ENCODE measurements at regions not wholly inside any gene's neighbourhood (a gene's known extent, or its start where the extent isn't known, plus 50 kb on each side); places are given as distances from the start of the nearest gene placed in this dataset.

DNA sequence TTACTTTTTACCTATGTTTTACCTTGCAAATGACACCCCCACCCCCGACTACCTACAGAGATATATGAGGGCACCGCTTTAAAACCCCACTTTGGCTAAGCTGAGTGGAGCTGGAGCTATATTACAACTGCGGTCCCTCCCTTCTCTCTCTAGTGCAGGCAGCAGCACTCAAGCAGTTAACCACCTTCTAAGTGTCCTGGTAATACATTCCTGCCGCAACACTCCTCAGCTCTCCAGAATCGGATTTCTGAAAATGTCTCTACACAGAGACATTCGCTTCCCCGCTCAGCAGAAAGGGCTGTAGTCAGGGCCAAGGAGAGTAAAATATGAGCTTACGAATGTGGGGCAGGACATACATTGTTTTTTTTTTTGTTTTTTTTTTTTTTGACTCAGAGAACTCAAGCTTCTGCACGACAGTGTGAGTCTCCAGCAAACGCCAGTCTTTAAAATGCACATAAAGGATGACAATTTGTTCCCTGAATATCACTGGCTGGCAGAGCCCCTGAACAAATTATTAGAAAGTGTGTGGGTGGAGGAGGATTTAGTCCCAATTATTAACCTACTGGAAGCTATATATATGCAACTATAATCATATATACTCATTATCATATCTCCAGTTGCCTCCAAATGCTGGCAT is 287.0 kb upstream of the TET2 start:
- H3K27me3 ChIP-seq (ENCODE audit: control insufficient read depth in 2 of 2, insufficient read depth in 2 of 2, low read length in 2 of 2) = no peaks in the 10 kb centered on the region
- no peak overlapping the region for H3K4me2 ChIP-seq (ENCODE audit: insufficient read depth, low read length)
- dilution Hi-C loops (cut with MboI; ENCODE audit: extremely low pct_ligation_motif_present, low sequenced_read_pairs) = no loop called here
- POLR2A ChIA-PET = no interaction called here
- H3K9me3 ChIP-seq (replicated peaks; ENCODE audit: control insufficient read depth, insufficient read depth, low read length) = no peaks in the 10 kb centered on the region
- no peak overlapping the region for H3K9ac ChIP-seq (replicated peaks; ENCODE audit: extremely low read depth, insufficient read depth, low read length)
- H3K4me1 ChIP-seq (ENCODE audit: control insufficient read depth, extremely low read depth, insufficient read depth, low read length) = no peaks in the 10 kb centered on the region
- H2AFZ ChIP-seq (ENCODE audit: low read depth, low read length) = no peak overlapping the region
- no peaks in the 10 kb centered on the region for H3K36me3 ChIP-seq (ENCODE audit: control insufficient read depth in 2 of 2, extremely low read depth in 1 of 2, insufficient read depth in 2 of 2, low read length in 2 of 2)
- DNase-seq (ENCODE audit: low read depth, low spot score) (no peak), FAIRE-seq (no peak)
- intact Hi-C loops (cut with micrococcal nuclease) = loop anchor here (1.0 to 5.0 kb wide), 2 partner anchors 794 to 927 kb away; no protein-coding TSS in a partner anchor
- no peak overlapping the region for H3K27ac ChIP-seq (ENCODE audit: insufficient read depth, low read depth, low read length)
- TF ChIP-seq EZH2 (IDR thresholded peaks at IDR 0.05; ENCODE audit: borderline replicate concordance, low read depth, low read length, severe bottlenecking) (no peak), POLR2A (IDR thresholded peaks at IDR 0.05; ENCODE audit: low read depth, low read length) (no peak), MYC (IDR thresholded peaks at IDR 0.05; ENCODE audit: low read depth, low read length) (no peak), FOS (IDR thresholded peaks at IDR 0.05; ENCODE audit: borderline replicate concordance, insufficient read depth, low read length) (no peak), GATA2 (IDR thresholded peaks at IDR 0.05; ENCODE audit: insufficient read depth, insufficient read length, low read depth, low read length) (no peak), POLR2AphosphoS5 (IDR thresholded peaks at IDR 0.05; ENCODE audit: insufficient read depth, low read depth, low read length) (no peak), JUN (IDR thresholded peaks at IDR 0.05; ENCODE audit: borderline replicate concordance, insufficient read depth, insufficient read length, low read depth) (no peak)
- TF ChIP-seq, protein P1, sequence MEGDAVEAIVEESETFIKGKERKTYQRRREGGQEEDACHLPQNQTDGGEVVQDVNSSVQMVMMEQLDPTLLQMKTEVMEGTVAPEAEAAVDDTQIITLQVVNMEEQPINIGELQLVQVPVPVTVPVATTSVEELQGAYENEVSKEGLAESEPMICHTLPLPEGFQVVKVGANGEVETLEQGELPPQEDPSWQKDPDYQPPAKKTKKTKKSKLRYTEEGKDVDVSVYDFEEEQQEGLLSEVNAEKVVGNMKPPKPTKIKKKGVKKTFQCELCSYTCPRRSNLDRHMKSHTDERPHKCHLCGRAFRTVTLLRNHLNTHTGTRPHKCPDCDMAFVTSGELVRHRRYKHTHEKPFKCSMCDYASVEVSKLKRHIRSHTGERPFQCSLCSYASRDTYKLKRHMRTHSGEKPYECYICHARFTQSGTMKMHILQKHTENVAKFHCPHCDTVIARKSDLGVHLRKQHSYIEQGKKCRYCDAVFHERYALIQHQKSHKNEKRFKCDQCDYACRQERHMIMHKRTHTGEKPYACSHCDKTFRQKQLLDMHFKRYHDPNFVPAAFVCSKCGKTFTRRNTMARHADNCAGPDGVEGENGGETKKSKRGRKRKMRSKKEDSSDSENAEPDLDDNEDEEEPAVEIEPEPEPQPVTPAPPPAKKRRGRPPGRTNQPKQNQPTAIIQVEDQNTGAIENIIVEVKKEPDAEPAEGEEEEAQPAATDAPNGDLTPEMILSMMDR (IDR thresholded peaks at IDR 0.05; ENCODE audit: extremely low read depth in 1 of 2, insufficient read depth in 1 of 2, low read depth in 1 of 2, low read length in 2 of 2) = no peak
- TF ChIP-seq, protein P2, sequence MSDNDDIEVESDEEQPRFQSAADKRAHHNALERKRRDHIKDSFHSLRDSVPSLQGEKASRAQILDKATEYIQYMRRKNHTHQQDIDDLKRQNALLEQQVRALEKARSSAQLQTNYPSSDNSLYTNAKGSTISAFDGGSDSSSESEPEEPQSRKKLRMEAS (IDR thresholded peaks at IDR 0.05; ENCODE audit: insufficient read depth, insufficient read length) = no peak
- no peak overlapping the region for H3K4me3 ChIP-seq (replicated peaks in 1 of 3; ENCODE audit: insufficient read depth in 1 of 3, low read depth in 1 of 3, low read length in 3 of 3)
- H3K79me2 ChIP-seq (ENCODE audit: control insufficient read depth, insufficient read depth, low read length) = no peaks in the 10 kb centered on the region
- CTCF ChIA-PET = interaction anchor here (2.0 kb wide), 1 partner anchor 10 kb away, joined by 6 read pairs; no protein-coding TSS in a partner anchor
- no peaks in the 10 kb centered on the region for H4K20me1 ChIP-seq (replicated peaks; ENCODE audit: control insufficient read depth, extremely low read depth, insufficient read depth, low read length)
- no peaks in the 10 kb centered on the region for H3K9me1 ChIP-seq (replicated peaks; ENCODE audit: control insufficient read depth, extremely low read depth, insufficient read depth, low read length)
- BruUV-seq (replicated peaks) = no TSS peak

Data from endothelial cell of umbilical vein (primary cell).